Endothelial cell of hepatic sinusoid (primary cell): ENCODE measurements at regions not wholly inside any gene's neighbourhood (a gene's known extent, or its start where the extent isn't known, plus 50 kb on each side); places are given as distances from the start of the nearest gene placed in this dataset.

ENCODE experiments used
- in situ Hi-C: cut with HindIII; loops from 2 replicates; pipeline ENCODE4 v1.10.0; 2017; ENCODE audit warnings: low sequenced_read_pairs

- in situ Hi-C loops = no loop called here
Observed at GRCh38 chr12:127383281-127383680, 883.7 kb upstream of the TMEM132C start.

- in situ Hi-C loops = no loop called here
Observed at GRCh38 chr12:127386723-127387122, 880.2 kb upstream of the TMEM132C start.

GRCh38 chr12:127388985-127389384 is 878.0 kb upstream of the TMEM132C start:
- in situ Hi-C loops = no loop called here

- in situ Hi-C loops = no loop called here
Observed at GRCh38 chr12:127389923-127390322, 877.0 kb upstream of the TMEM132C start.

GRCh38 chr12:127393465-127393864 is 873.5 kb upstream of the TMEM132C start:
- in situ Hi-C loops = no loop called here

- in situ Hi-C loops = no loop called here
Observed at GRCh38 chr12:127393896-127394295, 873.1 kb upstream of the TMEM132C start.

GRCh38 chr12:127396734-127397133 is 870.2 kb upstream of the TMEM132C start:
- in situ Hi-C loops = no loop called here

- in situ Hi-C loops = no loop called here
Observed at GRCh38 chr12:127398016-127398710, 868.8 kb upstream of the TMEM132C start.

- in situ Hi-C loops = no loop called here
Observed at GRCh38 chr12:127399451-127399850, 867.5 kb upstream of the TMEM132C start.

GRCh38 chr12:127400221-127400620 is 866.7 kb upstream of the TMEM132C start:
- in situ Hi-C loops = no loop called here

- in situ Hi-C loops = no loop called here
Observed at GRCh38 chr12:127401005-127401404, 866.0 kb upstream of the TMEM132C start.

GRCh38 chr12:127401536-127401935 is 865.4 kb upstream of the TMEM132C start:
- in situ Hi-C loops = no loop called here

GRCh38 chr12:127411166-127411915 is 855.6 kb upstream of the TMEM132C start:
- in situ Hi-C loops = no loop called here

GRCh38 chr12:127411981-127412380 is 855.0 kb upstream of the TMEM132C start:
- in situ Hi-C loops = no loop called here

GRCh38 chr12:127412866-127413265 is 854.1 kb upstream of the TMEM132C start:
- in situ Hi-C loops = no loop called here

GRCh38 chr12:127414186-127414585 is 852.8 kb upstream of the TMEM132C start:
- in situ Hi-C loops = no loop called here

- in situ Hi-C loops = no loop called here
Observed at GRCh38 chr12:127414636-127415035, 852.3 kb upstream of the TMEM132C start.

GRCh38 chr12:127416796-127417195 is 850.2 kb upstream of the TMEM132C start:
- in situ Hi-C loops = no loop called here

- in situ Hi-C loops = no loop called here
Observed at GRCh38 chr12:127419111-127419510, 847.9 kb upstream of the TMEM132C start.

GRCh38 chr12:127421614-127422013 is 845.4 kb upstream of the TMEM132C start:
- in situ Hi-C loops = no loop called here

- in situ Hi-C loops = no loop called here
Observed at GRCh38 chr12:127422935-127423566, 843.9 kb upstream of the TMEM132C start.

GRCh38 chr12:127425474-127425873 is 841.5 kb upstream of the TMEM132C start:
- in situ Hi-C loops = no loop called here
